Uterus (tissue), 3 donors: ENCODE measurements at regions not wholly inside any gene's neighbourhood (a gene's known extent, or its start where the extent isn't known, plus 50 kb on each side); places are given as distances from the start of the nearest gene placed in this dataset.

Experiments used
- DNase-seq, 2 donors: peaks; one replicate each; pipeline ENCODE4 v3.0.0-alpha.2; 2019 to 2020
- H3K27ac ChIP-seq, 2 donors: fragments of 200-600 bp; sonication (generic); 1 replicate in 1 of 2; 2 replicates in 1 of 2; pipeline ENCODE4 v1.5.1; 2016 to 2018
- H3K27me3 ChIP-seq, 2 donors: fragments of 200-600 bp; sonication (generic); one replicate each; pipeline ENCODE4 v1.5.1; 2018 to 2019; ENCODE audit warnings: control low read depth in 1 of 2
- H3K36me3 ChIP-seq, 2 donors: fragments of 200-600 bp; sonication (generic); one replicate each; pipeline ENCODE4 v1.5.1; 2019; ENCODE audit warnings: control low read depth in 1 of 2
- H3K4me1 ChIP-seq, 2 donors: fragments of 200-600 bp; sonication (generic); one replicate each; pipeline ENCODE4 v1.5.1; 2018 to 2019; ENCODE audit warnings: control low read depth in 1 of 2
- H3K4me3 ChIP-seq, 2 donors: fragments of 200-600 bp; sonication (generic); 1 replicate in 1 of 2; 2 replicates in 1 of 2; pipeline ENCODE4 v1.5.1; 2018 to 2019; ENCODE audit warnings: mild to moderate bottlenecking in 1 of 2
- H3K9me3 ChIP-seq, 2 donors: fragments of 200-600 bp; sonication (generic); one replicate each; pipeline ENCODE4 v1.5.1; 2019; ENCODE audit warnings: control low read depth in 1 of 2
- POLR2A ChIP-seq, 2 donors: fragments of 450-650 bp; IDR thresholded peaks; one replicate each; pipeline ENCODE4 v1.6.1; 2016; ENCODE audit warnings: antibody characterized with exemption in 2 of 2, mild to moderate bottlenecking in 1 of 2, moderate library complexity in 1 of 2
- intact Hi-C: fragments of 100-400 bp; cut with DNase I; formaldehyde crosslinking; loops from one replicate; pipeline ENCODE4 v1.15.1; 2023; ENCODE audit warnings: low total_unique reads
- TF ChIP-seq, protein P1 (sequence below), 4 experiments: fragments of 200-600 bp in 2 of 4; fragments of 450-650 bp in 2 of 4; sonication (generic) in 2 of 4; IDR thresholded peaks; one replicate each; pipeline ENCODE4 v1.5.1; 2016 to 2019; ENCODE audit warnings: antibody characterized with exemption in 4 of 4, mild to moderate bottlenecking in 2 of 4, moderate library complexity in 1 of 4
- donor health status: DM: yes; HTN: yes; CAD: no.

DNA sequence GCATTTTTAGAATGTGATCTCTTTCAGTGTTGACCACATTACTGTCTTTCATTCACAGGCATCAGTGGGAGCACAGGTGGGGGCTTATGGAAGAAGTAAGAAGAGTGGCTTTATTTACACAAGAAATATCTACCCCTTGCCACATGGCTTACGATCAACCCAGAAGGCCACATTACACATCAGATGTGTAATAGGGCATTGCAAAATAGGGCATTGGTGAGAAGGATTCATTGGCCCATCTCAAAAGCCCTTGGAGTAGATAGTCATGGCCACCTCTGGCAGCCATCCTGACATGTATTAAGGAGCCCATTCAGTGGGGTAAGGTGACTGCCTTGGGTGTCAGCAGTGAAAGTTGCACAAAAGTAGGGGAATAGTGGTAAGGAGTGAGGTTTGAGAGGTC lies 97.5 kb downstream of the MAFB start:
- Histone ChIP-seq H3K4me1 (no peaks in the 10 kb centered on the region), H3K9me3 (no peaks in the 10 kb centered on the region), H3K4me3 (no peak overlapping the region), H3K36me3 (no peaks in the 10 kb centered on the region), H3K27me3 (no peaks in the 10 kb centered on the region), H3K27ac (no peak overlapping the region)
- no peak for DNase-seq
- TF ChIP-seq, protein P1, sequence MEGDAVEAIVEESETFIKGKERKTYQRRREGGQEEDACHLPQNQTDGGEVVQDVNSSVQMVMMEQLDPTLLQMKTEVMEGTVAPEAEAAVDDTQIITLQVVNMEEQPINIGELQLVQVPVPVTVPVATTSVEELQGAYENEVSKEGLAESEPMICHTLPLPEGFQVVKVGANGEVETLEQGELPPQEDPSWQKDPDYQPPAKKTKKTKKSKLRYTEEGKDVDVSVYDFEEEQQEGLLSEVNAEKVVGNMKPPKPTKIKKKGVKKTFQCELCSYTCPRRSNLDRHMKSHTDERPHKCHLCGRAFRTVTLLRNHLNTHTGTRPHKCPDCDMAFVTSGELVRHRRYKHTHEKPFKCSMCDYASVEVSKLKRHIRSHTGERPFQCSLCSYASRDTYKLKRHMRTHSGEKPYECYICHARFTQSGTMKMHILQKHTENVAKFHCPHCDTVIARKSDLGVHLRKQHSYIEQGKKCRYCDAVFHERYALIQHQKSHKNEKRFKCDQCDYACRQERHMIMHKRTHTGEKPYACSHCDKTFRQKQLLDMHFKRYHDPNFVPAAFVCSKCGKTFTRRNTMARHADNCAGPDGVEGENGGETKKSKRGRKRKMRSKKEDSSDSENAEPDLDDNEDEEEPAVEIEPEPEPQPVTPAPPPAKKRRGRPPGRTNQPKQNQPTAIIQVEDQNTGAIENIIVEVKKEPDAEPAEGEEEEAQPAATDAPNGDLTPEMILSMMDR (IDR thresholded peaks at IDR 0.05) = no peak
- no peak for TF ChIP-seq POLR2A (IDR thresholded peaks at IDR 0.05)
- intact Hi-C loops = no loop called here

GRCh38 chr20:40591119-40591518 lies 97.9 kb downstream of the MAFB start:
- Histone ChIP-seq H3K4me1 (no peaks in the 10 kb centered on the region), H3K4me3 (no peak overlapping the region), H3K9me3 (no peaks in the 10 kb centered on the region), H3K36me3 (no peaks in the 10 kb centered on the region), H3K27ac (no peak overlapping the region), H3K27me3 (no peaks in the 10 kb centered on the region)
- TF ChIP-seq, protein P1 (IDR thresholded peaks at IDR 0.05) = no peak
- no peak for TF ChIP-seq POLR2A (IDR thresholded peaks at IDR 0.05)
- no peak for DNase-seq
- intact Hi-C loops = no loop called here

DNA sequence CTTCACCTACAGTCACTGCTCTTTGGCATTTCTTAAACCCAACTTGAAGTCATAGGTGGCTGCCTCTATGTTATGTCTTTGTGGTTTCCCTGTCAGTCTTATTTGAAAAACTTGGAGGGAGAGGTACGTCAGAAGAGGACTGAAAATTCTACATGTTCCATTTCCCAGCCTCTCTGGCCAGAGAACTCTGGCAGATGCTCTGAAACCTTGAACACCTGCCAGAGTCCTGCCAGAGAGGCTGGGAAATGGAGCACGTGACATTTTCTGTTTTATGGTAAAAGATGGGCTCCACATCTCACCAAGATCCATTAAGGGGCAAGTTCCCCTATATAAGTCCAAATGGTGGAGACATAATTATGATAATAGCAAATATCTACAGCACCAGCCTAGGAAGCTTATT lies 99.5 kb downstream of the MAFB start:
- no peak for TF ChIP-seq POLR2A (IDR thresholded peaks at IDR 0.05)
- TF ChIP-seq, protein P1 (IDR thresholded peaks at IDR 0.05) = no peak
- Histone ChIP-seq H3K4me1 (no peaks in the 10 kb centered on the region), H3K36me3 (no peaks in the 10 kb centered on the region), H3K27me3 (no peaks in the 10 kb centered on the region), H3K9me3 (no peaks in the 10 kb centered on the region), H3K27ac (no peak overlapping the region), H3K4me3 (no peak overlapping the region)
- DNase-seq = no peak
- intact Hi-C loops = no loop called here

- no peaks in the 10 kb centered on the region for H3K4me1 ChIP-seq
- no peaks in the 10 kb centered on the region for H3K9me3 ChIP-seq
- H3K36me3 ChIP-seq = no peaks in the 10 kb centered on the region
- H3K4me3 ChIP-seq = no peak overlapping the region
- no peak for DNase-seq
- intact Hi-C loops = no loop called here
- no peak overlapping the region for H3K27ac ChIP-seq
- TF ChIP-seq, protein P1 (IDR thresholded peaks at IDR 0.05) = no peak
- H3K27me3 ChIP-seq = no peaks in the 10 kb centered on the region
These were observed 100.1 kb downstream of the MAFB start for GRCh38 chr20:40588891-40589290.

- no peak overlapping the region for H3K4me3 ChIP-seq
- H3K27ac ChIP-seq = no peak overlapping the region
- no peak for DNase-seq
- no peaks in the 10 kb centered on the region for H3K36me3 ChIP-seq
- H3K27me3 ChIP-seq = no peaks in the 10 kb centered on the region
- H3K4me1 ChIP-seq = no peaks in the 10 kb centered on the region
- TF ChIP-seq POLR2A (IDR thresholded peaks at IDR 0.05) = no peak
- TF ChIP-seq, protein P1 (IDR thresholded peaks at IDR 0.05) = no peak
- H3K9me3 ChIP-seq = no peaks in the 10 kb centered on the region
- intact Hi-C loops = no loop called here
These were observed 102.0 kb downstream of the MAFB start for GRCh38 chr20:40587038-40587437.
